IMR-90 (cell line): ENCODE measurements at regions not wholly inside any gene's neighbourhood (a gene's known extent, or its start where the extent isn't known, plus 50 kb on each side); places are given as distances from the start of the nearest gene placed in this dataset.

Experiments
- BHLHE40 ChIP-seq: fragments of 150-350 bp; IDR thresholded peaks from 2 replicates; pipeline ENCODE4 v1.6.1; 2016; ENCODE audit warnings: mild to moderate bottlenecking, low read depth, low read length
- CEBPB ChIP-seq: IDR thresholded peaks from 2 replicates; pipeline ENCODE4 v1.6.1; 2012; ENCODE audit warnings: low read depth, low read length, improper control_type of control experiment
- CHD1 ChIP-seq: IDR thresholded peaks from 2 replicates; pipeline ENCODE4 v1.6.1; 2012; ENCODE audit warnings: low read depth, low read length, improper control_type of control experiment
- CTCF ChIP-seq: conservative IDR thresholded peaks from 2 replicates; pipeline ENCODE4 v1.5.1; 2012; ENCODE audit warnings: mild to moderate bottlenecking, low read depth, low read length, improper control_type of control experiment
- ELK1 ChIP-seq: fragments of 150-350 bp; IDR thresholded peaks from 2 replicates; pipeline ENCODE4 v1.6.1; 2016; ENCODE audit warnings: low read depth, mild to moderate bottlenecking, low read length, moderate library complexity, borderline replicate concordance
- FOS ChIP-seq: fragments of 150-350 bp; IDR thresholded peaks from 2 replicates; pipeline ENCODE4 v1.6.1; 2016; ENCODE audit warnings: low read depth, low read length
- MAFK ChIP-seq: IDR thresholded peaks from 2 replicates; pipeline ENCODE4 v1.6.1; 2012; ENCODE audit warnings: low read depth, low read length, improper control_type of control experiment
- MXI1 ChIP-seq: IDR thresholded peaks from 2 replicates; pipeline ENCODE4 v1.6.1; 2012; ENCODE audit warnings: low read depth, mild to moderate bottlenecking, low read length, moderate library complexity, borderline replicate concordance
- NFE2L2 ChIP-seq: fragments of 150-350 bp; IDR thresholded peaks from 2 replicates; pipeline ENCODE4 v1.6.1; 2016; ENCODE audit warnings: low read depth, mild to moderate bottlenecking, low read length
- POLR2A ChIP-seq: IDR thresholded peaks from 2 replicates; pipeline ENCODE4 v1.6.1; 2012; ENCODE audit warnings: mild to moderate bottlenecking, low read depth, low read length
- RAD21 ChIP-seq: IDR thresholded peaks from 2 replicates; pipeline ENCODE4 v1.6.1; 2012; ENCODE audit warnings: low read length, improper control_type of control experiment
- RCOR1 ChIP-seq: IDR thresholded peaks from 2 replicates; pipeline ENCODE4 v1.6.1; 2012; ENCODE audit warnings: mild to moderate bottlenecking, low read length, improper control_type of control experiment; ENCODE audit not compliant: insufficient replicate concordance
- SMC3 ChIP-seq: fragments of 150-350 bp; IDR thresholded peaks from 2 replicates; pipeline ENCODE4 v1.6.1; 2016; ENCODE audit warnings: low read depth, mild to moderate bottlenecking, antibody characterized with exemption, low read length, moderate library complexity
- USF2 ChIP-seq: fragments of 150-350 bp; IDR thresholded peaks from 2 replicates; pipeline ENCODE4 v1.6.1; 2017; ENCODE audit warnings: mild to moderate bottlenecking, antibody characterized with exemption, low read length, low read depth

GRCh38 chr5:124918618-124919017 lies 172.2 kb upstream of the ZNF608 start:
- TF ChIP-seq ELK1 (no peak), CTCF (no peak), RAD21 (no peak), POLR2A (no peak), USF2 (no peak), BHLHE40 (no peak), RCOR1 (no peak), SMC3 (no peak), MAFK (no peak), FOS (no peak), MXI1 (no peak), NFE2L2 (no peak), CEBPB (no peak), CHD1 (no peak)
